ENCODE measurements at regions not wholly inside any gene's neighbourhood (a gene's known extent, or its start where the extent isn't known, plus 50 kb on each side); places are given as distances from the start of the nearest gene placed in this dataset.

DNA sequence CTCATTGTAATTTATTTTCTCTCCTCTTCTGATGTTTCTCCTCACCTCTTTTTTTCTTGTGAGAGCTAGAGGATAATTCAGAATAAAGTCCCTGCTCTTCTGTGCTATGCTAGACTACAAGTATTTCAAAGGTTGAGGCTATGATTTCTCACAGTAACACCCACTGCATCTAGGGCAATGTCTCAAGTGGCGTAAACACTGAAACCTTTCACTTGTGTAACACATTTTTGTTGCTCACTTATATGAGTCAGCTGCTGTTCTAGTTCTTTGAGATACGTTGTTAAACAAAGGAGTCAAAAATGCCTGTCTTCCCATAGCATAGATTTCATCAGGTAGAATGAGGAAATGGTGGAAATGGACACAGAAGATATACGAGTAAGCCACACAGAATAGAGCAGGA is 305.1 kb upstream of the PITRM1 start:
- H3K9me3 ChIP-seq (ENCODE audit: control insufficient read depth, insufficient read depth, low read length), result peaks cover 6% of the 10 kb centered on the region
- DNase-seq (ENCODE audit: low read depth, low spot score), result peak; percentile 69
- ChIA-PET CTCF (no interaction called here), POLR2A (no interaction called here)
- no peaks in the 10 kb centered on the region for H3K27me3 ChIP-seq (ENCODE audit: control insufficient read depth, insufficient read depth, low read length)
- TF ChIP-seq, protein P1, sequence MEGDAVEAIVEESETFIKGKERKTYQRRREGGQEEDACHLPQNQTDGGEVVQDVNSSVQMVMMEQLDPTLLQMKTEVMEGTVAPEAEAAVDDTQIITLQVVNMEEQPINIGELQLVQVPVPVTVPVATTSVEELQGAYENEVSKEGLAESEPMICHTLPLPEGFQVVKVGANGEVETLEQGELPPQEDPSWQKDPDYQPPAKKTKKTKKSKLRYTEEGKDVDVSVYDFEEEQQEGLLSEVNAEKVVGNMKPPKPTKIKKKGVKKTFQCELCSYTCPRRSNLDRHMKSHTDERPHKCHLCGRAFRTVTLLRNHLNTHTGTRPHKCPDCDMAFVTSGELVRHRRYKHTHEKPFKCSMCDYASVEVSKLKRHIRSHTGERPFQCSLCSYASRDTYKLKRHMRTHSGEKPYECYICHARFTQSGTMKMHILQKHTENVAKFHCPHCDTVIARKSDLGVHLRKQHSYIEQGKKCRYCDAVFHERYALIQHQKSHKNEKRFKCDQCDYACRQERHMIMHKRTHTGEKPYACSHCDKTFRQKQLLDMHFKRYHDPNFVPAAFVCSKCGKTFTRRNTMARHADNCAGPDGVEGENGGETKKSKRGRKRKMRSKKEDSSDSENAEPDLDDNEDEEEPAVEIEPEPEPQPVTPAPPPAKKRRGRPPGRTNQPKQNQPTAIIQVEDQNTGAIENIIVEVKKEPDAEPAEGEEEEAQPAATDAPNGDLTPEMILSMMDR (IDR thresholded peaks at IDR 0.05; ENCODE audit: low read depth, low read length), result no peak
- no peak overlapping the region for H3K4me3 ChIP-seq (ENCODE audit: low read depth, low read length)
- H3K27ac ChIP-seq (ENCODE audit: low read depth, low read length), result no peak overlapping the region

DNA sequence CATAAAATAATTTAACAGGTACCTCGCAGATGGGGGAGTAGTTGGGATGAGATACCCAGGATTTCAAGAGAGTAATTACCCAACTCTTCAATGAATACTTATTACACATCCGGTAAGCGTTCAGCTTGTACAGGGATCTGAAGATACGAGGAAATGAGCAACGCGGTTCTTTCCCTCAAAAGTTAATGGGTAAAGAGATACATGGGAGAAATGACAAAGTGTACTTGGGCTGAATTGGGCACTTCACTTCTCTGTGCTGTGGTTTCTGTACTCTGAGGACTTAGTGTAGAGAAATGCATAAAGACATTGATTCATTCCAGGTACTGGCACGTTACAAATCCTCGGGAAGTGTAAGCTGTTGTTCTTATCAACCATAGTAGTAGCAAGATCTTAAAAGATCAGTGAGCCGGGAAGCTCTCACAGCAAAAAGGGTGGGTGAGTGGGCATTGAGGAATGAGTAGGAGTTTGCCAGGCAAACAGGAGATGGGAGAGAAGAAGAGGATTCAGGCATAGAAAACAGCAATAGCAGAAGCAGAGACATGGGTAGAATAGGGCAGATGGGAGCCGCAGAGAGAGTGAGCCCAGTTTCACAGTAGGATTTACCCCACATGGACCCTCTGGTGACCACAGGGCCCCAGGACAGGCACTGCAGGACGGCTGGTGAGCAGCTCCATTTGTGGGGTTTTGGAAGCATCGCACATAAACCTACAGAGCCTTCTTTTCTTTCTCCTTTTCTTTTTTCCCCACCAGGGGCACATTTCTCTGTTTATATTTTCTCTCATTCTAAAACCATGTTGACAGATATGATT is 304.3 kb upstream of the PITRM1 start:
- Histone ChIP-seq H3K9me3 (ENCODE audit: control insufficient read depth, insufficient read depth, low read length) (peaks cover 6% of the 10 kb centered on the region), H3K4me3 (ENCODE audit: low read depth, low read length) (no peak overlapping the region), H3K27me3 (ENCODE audit: control insufficient read depth, insufficient read depth, low read length) (no peaks in the 10 kb centered on the region), H3K27ac (ENCODE audit: low read depth, low read length) (no peak overlapping the region)
- TF ChIP-seq, protein P1 (IDR thresholded peaks at IDR 0.05; ENCODE audit: low read depth, low read length), result peak; percentile 17; the same call in 1 of the 2 replicates
- ChIA-PET POLR2A (no interaction called here), CTCF (no interaction called here)
- no peak for DNase-seq (ENCODE audit: low read depth, low spot score)

DNA sequence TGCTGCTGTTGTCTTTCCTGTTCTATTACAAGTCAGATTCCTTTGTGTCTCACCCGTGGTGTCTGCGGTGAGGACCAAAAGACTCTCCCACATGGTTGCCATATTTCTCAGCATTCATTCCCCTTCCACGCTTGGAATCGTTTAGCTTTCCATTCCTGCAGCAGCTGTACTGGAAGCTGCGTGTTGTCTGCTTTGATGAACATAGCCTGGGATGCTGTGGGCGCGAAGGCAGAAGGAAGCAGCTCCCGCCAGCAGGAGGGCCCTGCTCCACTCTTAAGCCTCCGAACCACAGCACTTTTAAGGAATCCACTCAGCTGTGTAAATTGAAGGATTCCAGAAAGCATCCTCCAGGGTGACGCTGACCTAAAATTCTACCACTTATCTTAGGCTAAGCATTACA is 303.6 kb upstream of the PITRM1 start:
- CTCF ChIA-PET, result no interaction called here

DNA sequence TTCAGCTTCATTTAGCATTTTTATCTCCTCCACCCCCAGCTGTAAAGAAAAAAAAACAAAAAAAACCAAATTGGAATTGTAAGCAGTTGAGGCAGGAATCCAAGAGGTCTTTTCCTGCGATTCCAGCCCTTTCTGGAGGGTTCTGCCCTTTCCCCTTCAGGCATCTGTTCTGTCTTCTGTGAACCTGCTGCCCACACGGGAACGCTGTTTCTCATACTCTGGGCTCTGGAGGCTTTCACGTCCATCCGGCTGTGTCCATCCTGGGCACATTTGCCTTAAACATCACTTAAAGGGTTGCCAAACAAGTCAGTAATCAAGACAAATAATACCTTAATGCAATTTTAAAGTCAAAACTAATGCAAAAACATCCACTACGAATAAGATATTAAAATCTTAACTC is 302.8 kb upstream of the PITRM1 start:
- peaks cover 6% of the 10 kb centered on the region for H3K9me3 ChIP-seq (ENCODE audit: control insufficient read depth, insufficient read depth, low read length)
- no peak overlapping the region for H3K27ac ChIP-seq (ENCODE audit: low read depth, low read length)
- TF ChIP-seq, protein P1 (IDR thresholded peaks at IDR 0.05; ENCODE audit: low read depth, low read length), result no peak
- H3K27me3 ChIP-seq (ENCODE audit: control insufficient read depth, insufficient read depth, low read length), result no peaks in the 10 kb centered on the region
- no peak for DNase-seq (ENCODE audit: low read depth, low spot score)
- no peak overlapping the region for H3K4me3 ChIP-seq (ENCODE audit: low read depth, low read length)
- CTCF ChIA-PET, result no interaction called here
- POLR2A ChIA-PET, result no interaction called here

More for the DNA sequence above, 303.6 kb upstream of the PITRM1 start:
- no peak for DNase-seq (ENCODE audit: low read depth, low spot score)
- H3K9me3 ChIP-seq (ENCODE audit: control insufficient read depth, insufficient read depth, low read length), result peaks cover 6% of the 10 kb centered on the region
- no peaks in the 10 kb centered on the region for H3K27me3 ChIP-seq (ENCODE audit: control insufficient read depth, insufficient read depth, low read length)
- TF ChIP-seq, protein P1 (IDR thresholded peaks at IDR 0.05; ENCODE audit: low read depth, low read length), result no peak
- H3K27ac ChIP-seq (ENCODE audit: low read depth, low read length), result no peak overlapping the region
- H3K4me3 ChIP-seq (ENCODE audit: low read depth, low read length), result no peak overlapping the region
- POLR2A ChIA-PET, result no interaction called here

DNA sequence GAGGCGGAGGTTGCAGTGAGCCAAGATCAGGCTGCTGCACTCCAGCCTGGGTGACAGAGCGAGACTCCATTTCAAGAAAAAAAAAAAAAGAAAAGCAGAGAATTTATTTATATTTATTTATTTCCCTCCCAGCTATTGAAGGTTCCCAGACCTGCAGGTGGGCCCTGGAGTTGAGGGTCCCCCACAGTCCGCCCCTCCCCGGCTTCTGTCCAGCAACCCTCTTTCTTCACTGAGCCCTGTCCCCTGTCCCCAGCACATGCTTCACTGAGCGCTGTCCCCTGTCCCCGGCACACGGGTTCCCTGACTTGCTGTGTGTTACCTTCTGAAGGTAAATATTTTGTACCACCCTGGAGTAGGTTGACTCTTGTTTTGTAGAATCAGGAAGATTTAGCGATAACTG is 301.7 kb upstream of the PITRM1 start:
- CTCF ChIA-PET, result no interaction called here
- TF ChIP-seq, protein P1 (IDR thresholded peaks at IDR 0.05; ENCODE audit: low read depth, low read length), result no peak
- H3K9me3 ChIP-seq (ENCODE audit: control insufficient read depth, insufficient read depth, low read length), result peaks cover 6% of the 10 kb centered on the region
- no peak overlapping the region for H3K27ac ChIP-seq (ENCODE audit: low read depth, low read length)
- no peaks in the 10 kb centered on the region for H3K27me3 ChIP-seq (ENCODE audit: control insufficient read depth, insufficient read depth, low read length)
- no peak for DNase-seq (ENCODE audit: low read depth, low spot score)
- H3K4me3 ChIP-seq (ENCODE audit: low read depth, low read length), result no peak overlapping the region
- POLR2A ChIA-PET, result no interaction called here

Data from AG04450 (cell line).